Right cardiac atrium (tissue), 5 donors: ENCODE measurements at regions not wholly inside any gene's neighbourhood (a gene's known extent, or its start where the extent isn't known, plus 50 kb on each side); places are given as distances from the start of the nearest gene placed in this dataset.

Experiments used
- ATAC-seq, 2 donors: fragments of 200-7000 bp; cut with Tn5 transposase; one replicate each; pipeline versions ENCODE4 v1.8.0 to v1.9.1; 2020; ENCODE audit warnings: moderate library complexity in 2 of 2, mild to moderate bottlenecking in 1 of 2
- DNase-seq, 3 donors: peaks; one replicate each; pipeline ENCODE4 v3.0.0-alpha.2; 2020
- H3K27ac ChIP-seq: one replicate; pipeline ENCODE4 v1.5.1; 2013; ENCODE audit warnings: mild to moderate bottlenecking, low read length, control low read depth, moderate library complexity
- H3K27me3 ChIP-seq: one replicate; pipeline ENCODE4 v1.6.1; 2013; ENCODE audit not compliant: control insufficient read depth, insufficient read depth
- H3K4me1 ChIP-seq: one replicate; pipeline ENCODE4 v1.6.1; 2013; ENCODE audit warnings: low read length; ENCODE audit not compliant: control insufficient read depth, insufficient read depth
- H3K4me3 ChIP-seq: one replicate; pipeline ENCODE4 v1.5.1; 2013; ENCODE audit warnings: low read length, control low read depth
- H3K9me3 ChIP-seq: one replicate; pipeline ENCODE4 v1.6.1; 2013; ENCODE audit warnings: low read length; ENCODE audit not compliant: control insufficient read depth
- WGBS: extraction: QIAGEN DNeasy Blood & Tissue Kit; methylation state at CpG from one replicate; pipeline ENCODE4 v1.1.7; 2013; 5-methylcytosine and 5-hydroxymethylcytosine counted together
- intact Hi-C, 4 donors: fragments of 100-400 bp; cut with DNase I; formaldehyde crosslinking; loops; one replicate each; pipeline versions ENCODE4 v1.11.0 to v1.14.0; 2022 to 2023
- donor health status: healthy with polysubstance abuse.
- donor health status: DM: no; HTN: yes; CAD: no.
- donor health status: DM: no; HTN: no; CAD: no.
- donor health status: DM: no; HTN: yes; CAD: no; lungs with severe emphysema.
- donor health status: DM: yes; HTN: yes; CAD: no.

DNA sequence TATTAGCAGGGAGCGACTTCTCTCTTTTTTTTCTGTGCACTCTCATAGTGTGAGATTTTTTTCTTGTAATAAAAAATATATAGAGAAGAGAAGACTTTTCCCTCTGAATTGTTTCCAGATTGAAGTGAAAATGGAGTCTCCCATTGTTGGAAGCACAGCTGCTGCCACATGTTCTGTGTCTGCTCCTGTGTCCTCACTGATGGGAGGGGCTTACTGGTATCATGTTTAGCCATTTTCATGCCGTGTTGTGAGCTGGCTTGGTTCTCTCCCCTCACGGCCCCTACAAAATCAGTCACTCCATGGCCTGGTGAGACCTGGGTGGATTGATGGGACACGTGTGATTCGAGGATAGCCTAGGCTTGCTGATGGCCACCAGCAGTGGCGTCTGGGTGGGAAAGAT, 379.7 kb upstream of the DDHD1 start:
- Histone ChIP-seq H3K9me3 (no peaks in the 10 kb centered on the region), H3K4me1 (no peaks in the 10 kb centered on the region), H3K27me3 (no peaks in the 10 kb centered on the region), H3K4me3 (no peak overlapping the region), H3K27ac (no peak overlapping the region)
- ATAC-seq (no peak), DNase-seq (peak in 2 of 3 donors; percentile 24 to 30)
- intact Hi-C loops: loop anchor here in 2 of 4 donors (10.0 kb wide), 2 partner anchors 642 to 812 kb away; no protein-coding TSS in a partner anchor
- 67% methylated on average over 6 of the region's 6 CpGs for WGBS

DNA sequence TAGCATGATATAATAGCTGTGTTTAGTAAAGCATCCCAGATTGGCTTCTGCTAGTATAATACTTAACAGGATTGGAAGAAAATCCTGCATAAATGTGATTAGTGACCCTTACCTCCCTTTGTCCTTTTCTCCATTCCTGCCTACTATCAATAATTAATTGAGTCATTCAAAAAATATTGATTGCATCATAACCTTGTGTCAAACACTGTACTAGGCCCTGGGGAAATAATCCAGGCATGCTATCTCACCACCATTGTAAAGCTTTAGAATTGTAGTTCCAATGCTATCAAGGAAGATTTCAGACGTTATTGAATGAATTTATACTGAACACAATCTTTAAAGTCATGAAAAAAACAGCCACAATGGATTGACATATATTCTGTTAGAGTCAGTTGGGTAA, 378.6 kb upstream of the DDHD1 start:
- intact Hi-C loops: loop anchor here in 2 of 4 donors (10.0 kb wide), 2 partner anchors 643 to 813 kb away; no protein-coding TSS in a partner anchor
- no peak for ATAC-seq

DNA sequence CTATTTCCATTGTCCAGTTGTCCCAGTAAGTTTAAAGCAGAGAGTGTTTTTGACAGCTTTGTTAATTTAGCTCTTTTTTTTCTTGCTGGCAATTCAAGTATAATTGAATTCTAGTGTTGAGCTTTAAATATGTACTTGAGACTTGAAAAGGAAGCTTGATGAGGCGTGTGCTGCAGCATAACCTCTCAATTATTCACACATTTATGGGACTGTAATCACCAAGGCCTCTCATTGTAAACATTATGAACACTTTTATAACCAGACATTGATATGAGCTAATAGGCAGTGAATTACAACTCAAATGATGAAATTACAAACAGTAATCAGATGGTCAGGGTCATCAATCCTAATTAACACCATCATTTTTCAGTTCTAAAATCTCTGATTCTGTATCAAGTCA, 378.0 kb upstream of the DDHD1 start:
- Histone ChIP-seq H3K27me3 (no peaks in the 10 kb centered on the region), H3K4me3 (no peak overlapping the region), H3K9me3 (no peaks in the 10 kb centered on the region), H3K27ac (no peak overlapping the region), H3K4me1 (no peaks in the 10 kb centered on the region)
- no peak for DNase-seq
- intact Hi-C loops: loop anchor here in 2 of 4 donors (10.0 kb wide), 2 partner anchors 644 to 814 kb away; no protein-coding TSS in a partner anchor
- ATAC-seq: no peak
- WGBS: 91% methylated on average over 1 of the region's 1 CpG

More for the DNA sequence above, 378.6 kb upstream of the DDHD1 start:
- no peak for DNase-seq
- H3K9me3 ChIP-seq: no peaks in the 10 kb centered on the region
- no peaks in the 10 kb centered on the region for H3K27me3 ChIP-seq
- WGBS: 38% methylated on average over 1 of the region's 1 CpG
- no peak overlapping the region for H3K27ac ChIP-seq
- no peak overlapping the region for H3K4me3 ChIP-seq
- no peaks in the 10 kb centered on the region for H3K4me1 ChIP-seq

DNA sequence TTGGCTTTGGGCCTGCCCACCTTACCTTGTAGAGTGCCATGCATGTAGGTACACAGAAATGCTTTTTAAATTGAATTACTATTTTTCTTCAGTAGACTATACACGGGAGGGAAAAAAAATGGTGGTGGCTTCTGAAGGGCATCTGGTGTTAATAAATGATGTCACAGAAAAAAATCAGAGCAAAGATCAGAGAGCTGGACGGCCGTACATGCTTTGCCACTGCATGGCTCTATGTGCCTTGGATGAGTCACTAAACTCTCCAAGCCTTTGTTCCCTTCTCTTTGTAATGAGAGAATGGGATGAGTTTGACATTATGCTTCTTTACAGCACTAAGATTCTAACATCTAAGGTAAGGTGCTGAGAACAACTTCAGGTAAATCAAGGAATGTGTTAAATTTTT, 376.4 kb upstream of the DDHD1 start:
- DNase-seq (no peak), ATAC-seq (no peak)
- Histone ChIP-seq H3K27me3 (no peaks in the 10 kb centered on the region), H3K9me3 (no peaks in the 10 kb centered on the region), H3K27ac (no peak overlapping the region), H3K4me3 (no peak overlapping the region), H3K4me1 (no peaks in the 10 kb centered on the region)
- WGBS: 92% methylated on average over 3 of the region's 3 CpGs
- intact Hi-C loops: no loop called here

DNA sequence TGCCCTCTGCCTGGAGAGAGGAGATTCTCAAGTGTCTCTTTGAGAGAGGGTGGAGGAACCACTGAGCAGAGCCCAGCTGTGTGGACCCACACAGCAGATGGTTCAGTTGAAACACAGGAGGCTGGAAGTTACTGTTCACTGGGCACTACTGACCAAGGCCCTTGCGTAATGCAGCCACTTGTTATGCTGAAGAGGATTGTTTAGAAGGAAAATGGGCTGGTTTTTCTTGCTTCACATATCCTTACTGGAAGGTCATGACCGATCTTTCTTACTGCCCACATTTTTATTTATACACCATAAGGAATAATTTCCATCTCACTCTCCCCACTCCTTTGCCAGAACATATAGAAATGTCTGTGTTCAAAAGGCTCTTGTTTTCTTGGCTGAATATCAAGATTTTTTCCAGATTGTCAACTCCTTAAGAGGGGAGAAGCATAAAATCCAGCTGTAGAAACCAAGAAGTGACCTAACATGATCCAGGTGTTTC, 375.1 kb upstream of the DDHD1 start:
- intact Hi-C loops: no loop called here
- no peak for DNase-seq
- H3K27ac ChIP-seq: no peak overlapping the region
- no peaks in the 10 kb centered on the region for H3K9me3 ChIP-seq
- H3K4me3 ChIP-seq: no peak overlapping the region
- H3K27me3 ChIP-seq: no peaks in the 10 kb centered on the region
- H3K4me1 ChIP-seq: no peaks in the 10 kb centered on the region
- ATAC-seq: no peak
- WGBS: 83% methylated on average over 2 of the region's 2 CpGs

DNA sequence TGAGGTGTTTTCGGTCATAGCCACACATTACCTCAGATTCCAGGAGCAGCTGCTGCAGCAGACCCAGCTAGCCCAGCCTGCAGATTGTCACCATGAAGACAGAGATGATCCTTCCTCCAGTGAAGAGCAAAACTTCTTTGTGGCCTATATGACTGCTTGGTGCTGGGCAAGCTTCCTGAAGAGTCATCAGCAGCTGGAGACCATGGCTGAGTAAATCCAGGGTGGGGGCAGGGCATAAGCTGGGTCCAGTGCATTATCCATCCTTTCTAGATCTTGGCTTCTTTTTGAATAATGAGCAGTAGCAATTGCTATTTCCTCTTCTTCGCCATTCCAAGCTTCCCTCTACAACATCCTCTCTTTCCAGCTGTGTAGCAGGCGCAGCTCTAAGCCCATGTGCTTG, 373.1 kb upstream of the DDHD1 start:
- intact Hi-C loops: no loop called here
- Histone ChIP-seq H3K4me1 (no peaks in the 10 kb centered on the region), H3K4me3 (no peak overlapping the region), H3K27ac (no peak overlapping the region), H3K27me3 (no peaks in the 10 kb centered on the region), H3K9me3 (no peaks in the 10 kb centered on the region)
- WGBS: 65% methylated on average over 3 of the region's 3 CpGs
- DNase-seq (no peak), ATAC-seq (no peak)

DNA sequence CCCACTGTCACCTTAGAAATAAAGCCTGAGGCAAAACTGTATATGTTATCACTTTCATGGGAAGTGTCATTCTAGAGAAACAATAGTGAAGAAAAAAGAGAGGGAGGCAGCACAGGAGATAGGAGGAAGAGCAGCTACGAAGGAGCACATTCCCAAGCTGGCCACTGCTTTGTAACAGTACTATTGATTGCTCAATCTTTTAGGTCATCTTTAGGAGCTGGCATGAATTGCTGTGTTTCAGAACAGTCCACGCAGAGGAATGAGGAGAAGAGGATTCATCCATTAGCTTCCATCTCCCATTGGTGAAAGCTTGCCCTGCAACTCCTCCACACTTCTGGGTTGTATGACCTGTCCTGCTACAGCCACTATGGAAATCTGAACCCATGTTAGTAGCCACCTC, 372.5 kb upstream of the DDHD1 start:
- ATAC-seq (no peak), DNase-seq (no peak)
- H3K27me3 ChIP-seq: no peaks in the 10 kb centered on the region
- H3K27ac ChIP-seq: no peak overlapping the region
- intact Hi-C loops: no loop called here
- H3K4me1 ChIP-seq: no peaks in the 10 kb centered on the region
- no peak overlapping the region for H3K4me3 ChIP-seq
- 76% methylated on average over 2 of the region's 2 CpGs for WGBS
- H3K9me3 ChIP-seq: no peaks in the 10 kb centered on the region

DNA sequence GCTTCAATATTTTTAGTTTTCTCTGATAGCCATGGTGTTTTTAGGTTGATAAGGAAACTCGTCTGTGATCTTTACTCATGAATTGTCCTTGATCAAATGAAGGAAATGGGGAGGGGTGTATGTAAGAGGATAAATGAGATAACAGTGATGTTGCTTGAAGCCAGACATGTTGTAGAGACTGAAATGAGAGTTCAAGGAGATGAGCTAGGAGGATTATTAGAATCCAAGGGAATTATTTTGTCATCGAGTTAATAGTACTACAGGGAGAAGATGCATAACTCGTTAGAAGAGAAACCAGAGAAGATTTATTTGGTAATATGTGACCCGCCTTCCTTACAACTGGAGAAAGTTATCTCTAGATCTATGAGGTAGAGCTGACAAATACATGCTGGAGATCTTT, 371.3 kb upstream of the DDHD1 start:
- ATAC-seq: no peak
- no peak overlapping the region for H3K27ac ChIP-seq
- 68% methylated on average over 4 of the region's 4 CpGs for WGBS

DNA sequence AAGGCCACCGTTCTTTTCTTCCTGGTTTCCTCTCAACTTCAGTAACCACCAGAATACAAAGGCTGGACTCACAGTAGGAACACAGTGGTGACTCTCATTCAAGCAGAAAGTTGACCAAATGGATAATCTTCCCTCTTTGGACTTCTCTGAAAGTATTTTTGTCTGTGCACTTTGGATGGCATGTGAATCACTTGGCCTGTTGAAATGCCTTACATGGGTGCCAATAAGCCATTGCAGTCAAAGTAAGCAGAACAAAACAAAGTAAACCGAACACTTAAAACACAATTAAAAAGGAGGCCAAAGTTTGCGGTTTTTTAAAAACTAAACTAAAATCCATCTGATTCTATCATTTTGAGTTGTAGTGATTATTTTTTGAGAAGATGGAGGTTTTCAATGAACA, 370.1 kb upstream of the DDHD1 start:
- Histone ChIP-seq H3K4me1 (no peaks in the 10 kb centered on the region), H3K9me3 (no peaks in the 10 kb centered on the region), H3K27me3 (no peaks in the 10 kb centered on the region), H3K4me3 (no peak overlapping the region), H3K27ac (no peak overlapping the region)
- DNase-seq (no peak), ATAC-seq (no peak)
- intact Hi-C loops: no loop called here
- 88% methylated on average over 3 of the region's 3 CpGs for WGBS

More for the DNA sequence above, 371.3 kb upstream of the DDHD1 start:
- intact Hi-C loops: no loop called here
- DNase-seq: no peak
- H3K4me1 ChIP-seq: no peaks in the 10 kb centered on the region
- H3K9me3 ChIP-seq: no peaks in the 10 kb centered on the region
- H3K4me3 ChIP-seq: no peak overlapping the region
- no peaks in the 10 kb centered on the region for H3K27me3 ChIP-seq

DNA sequence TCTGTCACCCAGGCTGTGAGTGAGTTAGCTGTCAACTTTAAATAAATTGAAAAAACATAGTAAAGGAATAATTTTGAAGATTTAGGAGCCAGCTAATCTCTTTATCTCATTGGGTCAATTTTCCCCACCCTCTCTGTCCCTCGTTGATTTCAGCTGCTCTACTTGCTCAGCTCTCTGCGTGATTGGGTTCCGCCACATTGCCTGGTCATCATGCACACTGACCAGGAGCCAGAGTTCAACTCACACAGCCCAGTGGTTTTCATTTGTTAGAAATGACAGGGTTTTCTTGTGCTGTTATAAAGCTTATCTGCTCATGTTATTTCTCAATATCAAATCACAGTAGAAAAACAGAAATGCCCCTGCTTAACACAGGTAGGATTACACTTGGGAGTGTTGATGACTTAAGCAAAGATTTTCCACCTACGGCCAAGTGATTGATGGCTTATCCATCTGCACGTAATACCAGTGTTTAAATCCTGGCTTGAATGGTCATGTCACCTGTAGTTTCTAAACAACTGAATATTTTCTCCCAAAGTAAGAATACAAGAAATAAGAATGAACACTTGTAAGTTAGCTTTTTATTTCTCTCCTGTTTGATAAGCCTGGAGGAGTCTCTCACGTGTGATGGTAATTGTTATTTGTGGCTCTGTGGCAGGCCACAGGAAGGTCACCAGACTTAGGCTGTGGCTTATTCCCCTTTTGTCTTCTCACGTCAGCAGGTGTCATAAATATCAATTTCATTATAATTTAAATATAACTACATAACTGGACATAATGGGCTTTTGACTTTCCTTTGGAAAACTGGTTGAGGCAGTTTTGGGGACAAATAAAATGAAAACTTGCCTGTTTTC, 367.2 kb upstream of the DDHD1 start:
- intact Hi-C loops: no loop called here
- Histone ChIP-seq H3K9me3 (no peaks in the 10 kb centered on the region), H3K27me3 (no peaks in the 10 kb centered on the region), H3K4me3 (no peak overlapping the region), H3K4me1 (no peaks in the 10 kb centered on the region), H3K27ac (no peak overlapping the region)
- ATAC-seq (no peak), DNase-seq (no peak)
- 80% methylated on average over 7 of the region's 7 CpGs for WGBS

DNA sequence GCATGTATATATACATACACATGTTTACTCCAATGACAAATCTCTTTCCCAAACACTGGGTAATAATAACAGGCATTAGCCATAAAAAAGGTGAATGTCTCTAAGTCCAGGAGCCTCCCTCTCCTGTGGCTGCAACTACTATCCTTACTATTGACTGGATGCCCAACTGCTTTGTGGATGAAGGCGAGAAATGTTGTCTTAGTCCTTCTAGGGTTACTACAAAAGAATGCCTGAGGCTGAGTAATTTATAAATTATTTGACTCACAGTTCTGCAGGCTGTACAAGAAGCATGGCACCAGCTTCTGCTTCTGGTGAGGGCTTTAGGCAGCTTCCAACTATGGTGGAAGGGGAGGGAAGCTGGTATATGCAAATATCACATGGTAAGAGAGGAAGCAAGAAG, 366.0 kb upstream of the DDHD1 start:
- no peaks in the 10 kb centered on the region for H3K27me3 ChIP-seq
- H3K4me1 ChIP-seq: no peaks in the 10 kb centered on the region
- intact Hi-C loops: no loop called here
- 97% methylated on average over 1 of the region's 1 CpG for whole genome bisulfite sequencing
- no peak overlapping the region for H3K4me3 ChIP-seq
- no peaks in the 10 kb centered on the region for H3K9me3 ChIP-seq
- H3K27ac ChIP-seq: no peak overlapping the region
- DNase-seq (no peak), ATAC-seq (no peak)
